ENCODE measurements at regions not wholly inside any gene's neighbourhood (a gene's known extent, or its start where the extent isn't known, plus 50 kb on each side); places are given as distances from the start of the nearest gene placed in this dataset.

GRCh38 chr21:28268685-28269084 lies 724.0 kb downstream of the LTN1 start:
- in situ Hi-C loops (cut with MboI; ENCODE audit: low sequenced_read_pairs, unreplicated experiment), result no loop called here
- no peak for DNase-seq (ENCODE audit: low spot score)
- no peak for TF ChIP-seq CTCF (IDR thresholded peaks at IDR 0.05; ENCODE audit: borderline replicate concordance, control extremely low read depth, extremely low read depth, insufficient read depth, missing control alignments)

GRCh38 chr21:28267449-28267848 lies 725.2 kb downstream of the LTN1 start:
- DNase-seq (ENCODE audit: low spot score), result no peak
- TF ChIP-seq CTCF (IDR thresholded peaks at IDR 0.05; ENCODE audit: borderline replicate concordance, control extremely low read depth, extremely low read depth, insufficient read depth, missing control alignments), result no peak
- in situ Hi-C loops (cut with MboI; ENCODE audit: low sequenced_read_pairs, unreplicated experiment), result no loop called here

GRCh38 chr21:28266061-28266460 lies 726.6 kb downstream of the LTN1 start:
- TF ChIP-seq CTCF (IDR thresholded peaks at IDR 0.05; ENCODE audit: borderline replicate concordance, control extremely low read depth, extremely low read depth, insufficient read depth, missing control alignments), result no peak
- in situ Hi-C loops (cut with MboI; ENCODE audit: low sequenced_read_pairs, unreplicated experiment), result no loop called here
- no peak for DNase-seq (ENCODE audit: low spot score)

GRCh38 chr21:28263974-28264373 lies 728.7 kb downstream of the LTN1 start:
- no peak for TF ChIP-seq CTCF (IDR thresholded peaks at IDR 0.05; ENCODE audit: borderline replicate concordance, control extremely low read depth, extremely low read depth, insufficient read depth, missing control alignments)
- no peak for DNase-seq (ENCODE audit: low spot score)
- in situ Hi-C loops (cut with MboI; ENCODE audit: low sequenced_read_pairs, unreplicated experiment), result no loop called here

GRCh38 chr21:28261298-28261697 lies 731.4 kb downstream of the LTN1 start:
- no peak for TF ChIP-seq CTCF (IDR thresholded peaks at IDR 0.05; ENCODE audit: borderline replicate concordance, control extremely low read depth, extremely low read depth, insufficient read depth, missing control alignments)
- no peak for DNase-seq (ENCODE audit: low spot score)
- in situ Hi-C loops (cut with MboI; ENCODE audit: low sequenced_read_pairs, unreplicated experiment), result no loop called here

GRCh38 chr21:28257276-28257675 lies 735.4 kb downstream of the LTN1 start:
- TF ChIP-seq CTCF (IDR thresholded peaks at IDR 0.05; ENCODE audit: borderline replicate concordance, control extremely low read depth, extremely low read depth, insufficient read depth, missing control alignments), result no peak
- in situ Hi-C loops (cut with MboI; ENCODE audit: low sequenced_read_pairs, unreplicated experiment), result no loop called here
- no peak for DNase-seq (ENCODE audit: low spot score)

GRCh38 chr21:28256837-28257236 lies 735.8 kb downstream of the LTN1 start:
- DNase-seq (ENCODE audit: low spot score), result no peak
- no peak for TF ChIP-seq CTCF (IDR thresholded peaks at IDR 0.05; ENCODE audit: borderline replicate concordance, control extremely low read depth, extremely low read depth, insufficient read depth, missing control alignments)
- in situ Hi-C loops (cut with MboI; ENCODE audit: low sequenced_read_pairs, unreplicated experiment), result no loop called here
